Panc1 (cell line): ENCODE measurements at regions not wholly inside any gene's neighbourhood (a gene's known extent, or its start where the extent isn't known, plus 50 kb on each side); places are given as distances from the start of the nearest gene placed in this dataset.
"Not testable (repeated sequence)": the region's sequence is repeated elsewhere in the genome, so short reads cannot be mapped to it uniquely, and the experiment has no call there.

ENCODE experiments used
- ATAC-seq: fragments of 200-7000 bp; cut with Tn5 transposase; 2 replicates; pipeline ENCODE4 v1.9.1; 2020; ENCODE audit warnings: mild to moderate bottlenecking, moderate library complexity
- BruUV-seq: library from RNA; stranded (reverse); fragments of 400-500 nt; replicated peaks from 2 replicates; lab custom pipeline; 2021; lab: Mats Ljungman, UMichigan
- CTCF ChIA-PET: fragments of 300-600 bp; sonication (Branson Sonifier 250); formaldehyde crosslinking; loops from one replicate; lab custom pipeline; 2022; ENCODE audit warnings: antibody characterized with exemption; lab: Charles Lee
- POLR2A ChIA-PET: fragments of 300-600 bp; sonication (Branson Sonifier 250); formaldehyde crosslinking; loops from one replicate; lab custom pipeline; 2022; ENCODE audit warnings: antibody characterized with exemption; lab: Charles Lee
- DNase-seq: peaks from one replicate; pipeline ENCODE4 v3.0.0-alpha.2; 2010; ENCODE audit warnings: low read depth, low spot score
- H3K27ac ChIP-seq: 2 replicates; pipeline ENCODE4 v1.5.1; 2011; ENCODE audit warnings: mild to moderate bottlenecking, low read length, inconsistent platforms
- H3K27me3 ChIP-seq: fragments of 200-500 bp; sonication (Bioruptor generic); 2 replicates; pipeline ENCODE4 v1.6.0; 2014; ENCODE audit warnings: low read length, inconsistent platforms; ENCODE audit not compliant: control insufficient read depth, insufficient read depth
- H3K36me3 ChIP-seq: fragments of 200-500 bp; sonication (Bioruptor generic); 2 replicates; pipeline ENCODE4 v1.5.1; 2014; ENCODE audit warnings: inconsistent platforms, mild to moderate bottlenecking, low read length, moderate library complexity; ENCODE audit not compliant: control insufficient read depth, insufficient read depth
- H3K4me1 ChIP-seq: 2 replicates; pipeline ENCODE4 v1.5.1; 2011; ENCODE audit warnings: inconsistent platforms, mild to moderate bottlenecking, low read length, moderate library complexity; ENCODE audit not compliant: control insufficient read depth, insufficient read depth
- H3K4me3 ChIP-seq, 2 experiments: 2 replicates each; pipeline ENCODE4 v1.5.1; 2011 to 2012; ENCODE audit warnings: low read depth in 2 of 2, low read length in 2 of 2, mild to moderate bottlenecking in 2 of 2, inconsistent platforms in 1 of 2, moderate library complexity in 1 of 2
- H3K9me3 ChIP-seq: fragments of 200-500 bp; sonication (Bioruptor generic); 2 replicates; pipeline ENCODE4 v1.5.1; 2014; ENCODE audit warnings: low read depth, mild to moderate bottlenecking, inconsistent platforms, low read length, moderate library complexity; ENCODE audit not compliant: control insufficient read depth, insufficient read depth
- POLR2AphosphoS5 ChIP-seq: IDR thresholded peaks from 2 replicates; pipeline ENCODE4 v1.6.1; 2012; ENCODE audit warnings: mild to moderate bottlenecking, low read depth, low read length, moderate library complexity
- SIN3A ChIP-seq: IDR thresholded peaks from 2 replicates; pipeline ENCODE4 v1.6.1; 2012; ENCODE audit warnings: low read depth, mild to moderate bottlenecking, low read length, moderate library complexity, borderline replicate concordance; ENCODE audit not compliant: insufficient read depth
- TCF7L2 ChIP-seq: IDR thresholded peaks from 2 replicates; pipeline ENCODE4 v1.6.1; 2011; ENCODE audit warnings: mild to moderate bottlenecking, low read depth, low read length, inconsistent platforms
- in situ Hi-C: cut with HindIII; loops from 2 replicates; pipeline ENCODE4 v1.10.0; 2016; ENCODE audit warnings: low sequenced_read_pairs, low pct_unique_long_range_greater_than_20kb
- intact Hi-C: fragments of 100-400 bp; cut with micrococcal nuclease; formaldehyde crosslinking; loops from one replicate; pipeline ENCODE4 v1.10.0; 2022; ENCODE audit not compliant: unreplicated experiment
- TF ChIP-seq, protein P1 (sequence below): fragments of 450-650 bp; IDR thresholded peaks from 2 replicates; pipeline ENCODE4 v1.5.1; 2017; ENCODE audit warnings: mild to moderate bottlenecking
- TF ChIP-seq, protein P2 (sequence below), 2 experiments: IDR thresholded peaks; 2 replicates each; pipeline ENCODE4 v1.6.1; 2011 to 2012; ENCODE audit warnings: low read depth in 2 of 2, control low read depth in 1 of 2, low read length in 1 of 2, mild to moderate bottlenecking in 1 of 2, moderate library complexity in 1 of 2; ENCODE audit not compliant: insufficient read depth in 1 of 2

DNA sequence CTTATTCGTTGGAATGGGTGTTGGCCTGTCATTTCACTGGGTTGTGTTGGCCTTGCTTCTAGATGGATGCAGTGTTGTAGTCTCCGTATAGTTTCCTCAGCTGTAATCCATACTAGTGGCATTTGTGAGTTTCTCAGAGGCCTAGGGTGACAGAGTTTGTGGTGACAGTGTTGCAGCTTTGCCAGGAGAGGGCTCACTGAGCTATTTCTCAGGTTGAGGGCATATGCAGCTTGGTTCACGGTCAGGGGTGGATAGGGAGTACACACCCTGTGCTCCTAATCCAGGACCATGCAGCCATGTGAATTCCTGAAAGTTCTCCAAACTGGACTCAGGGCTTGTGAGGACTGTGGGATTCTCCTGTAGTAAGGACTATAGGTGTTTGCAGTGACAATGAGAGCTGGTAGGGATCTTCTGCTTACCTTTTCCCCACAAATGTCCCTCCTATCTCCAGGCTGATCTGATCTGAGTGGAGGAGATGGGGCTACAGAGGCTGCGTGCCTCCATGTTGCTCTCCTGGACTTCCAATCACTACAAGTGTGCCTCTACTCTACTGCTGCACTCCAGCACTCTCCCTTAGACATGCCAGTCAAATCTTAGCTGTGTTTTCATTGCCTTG lies 229.0 kb downstream of the STK31 start:
- intact Hi-C loops: no loop called here
- in situ Hi-C loops: no loop called here
- Histone ChIP-seq H3K4me3 (no peak overlapping the region), H3K36me3 (no peaks in the 10 kb centered on the region), H3K27ac (no peak overlapping the region), H3K27me3 (no peaks in the 10 kb centered on the region; the same call in 1 of the 2 replicates), H3K9me3 (no peaks in the 10 kb centered on the region), H3K4me1 (no peaks in the 10 kb centered on the region)
- ATAC-seq (peak; percentile 98), DNase-seq (peak; percentile 47)
- TF ChIP-seq SIN3A: no peak
- TF ChIP-seq, protein P1, sequence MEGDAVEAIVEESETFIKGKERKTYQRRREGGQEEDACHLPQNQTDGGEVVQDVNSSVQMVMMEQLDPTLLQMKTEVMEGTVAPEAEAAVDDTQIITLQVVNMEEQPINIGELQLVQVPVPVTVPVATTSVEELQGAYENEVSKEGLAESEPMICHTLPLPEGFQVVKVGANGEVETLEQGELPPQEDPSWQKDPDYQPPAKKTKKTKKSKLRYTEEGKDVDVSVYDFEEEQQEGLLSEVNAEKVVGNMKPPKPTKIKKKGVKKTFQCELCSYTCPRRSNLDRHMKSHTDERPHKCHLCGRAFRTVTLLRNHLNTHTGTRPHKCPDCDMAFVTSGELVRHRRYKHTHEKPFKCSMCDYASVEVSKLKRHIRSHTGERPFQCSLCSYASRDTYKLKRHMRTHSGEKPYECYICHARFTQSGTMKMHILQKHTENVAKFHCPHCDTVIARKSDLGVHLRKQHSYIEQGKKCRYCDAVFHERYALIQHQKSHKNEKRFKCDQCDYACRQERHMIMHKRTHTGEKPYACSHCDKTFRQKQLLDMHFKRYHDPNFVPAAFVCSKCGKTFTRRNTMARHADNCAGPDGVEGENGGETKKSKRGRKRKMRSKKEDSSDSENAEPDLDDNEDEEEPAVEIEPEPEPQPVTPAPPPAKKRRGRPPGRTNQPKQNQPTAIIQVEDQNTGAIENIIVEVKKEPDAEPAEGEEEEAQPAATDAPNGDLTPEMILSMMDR: peak; percentile 80
- TF ChIP-seq POLR2AphosphoS5: no peak
- no peak for TF ChIP-seq TCF7L2
- no TSS peak for BruUV-seq
- ChIA-PET CTCF (interaction anchor here (1.0 to 1.4 kb wide), 2 partner anchors 14 to 392 kb away, joined by 3 read pairs; no protein-coding TSS in a partner anchor), POLR2A (interaction anchor here (0.6 kb wide), 1 partner anchor 390 kb away, joined by 8 read pairs; no protein-coding TSS in a partner anchor)

DNA sequence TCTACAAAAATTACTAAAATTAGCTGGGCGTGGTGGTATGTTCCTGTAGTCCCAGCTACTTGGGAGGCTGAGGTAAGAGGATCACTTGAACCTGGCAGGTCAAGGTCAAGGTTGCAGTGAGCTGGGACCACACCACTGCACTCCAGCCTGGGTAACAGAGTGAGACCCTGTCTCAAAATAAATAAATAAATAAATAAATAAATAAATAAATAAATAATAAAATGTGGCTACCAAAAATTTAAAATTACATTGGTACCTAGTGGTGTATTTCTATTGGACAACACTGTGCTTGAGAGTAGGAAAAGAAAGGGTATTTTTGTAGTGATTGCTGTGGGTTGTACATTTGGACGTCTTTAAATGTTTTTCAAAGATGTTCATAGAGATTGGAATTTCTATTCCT lies 229.7 kb downstream of the STK31 start:
- H3K4me3 ChIP-seq, DNase-seq, intact Hi-C loops, BruUV-seq, H3K27me3 ChIP-seq, H3K4me1 ChIP-seq, in situ Hi-C loops, ATAC-seq, H3K9me3 ChIP-seq, H3K36me3 ChIP-seq, POLR2A ChIA-PET, H3K27ac ChIP-seq: not testable (repeated sequence)
- CTCF ChIA-PET: interaction anchor here (1.4 kb wide), 1 partner anchor 393 kb away, joined by 3 read pairs; no protein-coding TSS in a partner anchor

DNA sequence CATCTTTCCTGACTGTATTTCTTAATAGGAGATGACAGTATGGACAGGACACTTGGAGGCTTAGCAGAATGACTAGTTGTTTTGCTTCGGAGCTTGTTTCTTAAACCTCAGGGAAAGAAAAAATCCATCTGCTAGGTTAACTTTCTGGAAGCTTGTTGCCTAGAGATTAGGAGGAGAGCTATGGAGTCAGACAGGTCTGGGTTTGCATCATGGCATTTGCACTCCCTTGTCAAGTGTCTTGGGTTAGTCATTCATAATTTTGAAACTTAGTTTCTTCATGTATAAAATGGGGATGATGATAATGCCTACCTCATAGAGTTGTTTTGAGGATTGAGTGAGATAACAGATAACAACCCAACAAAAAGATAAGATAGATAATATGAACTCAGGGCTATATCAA lies 231.5 kb downstream of the STK31 start:
- H3K9me3 ChIP-seq: no peaks in the 10 kb centered on the region
- in situ Hi-C loops (no loop called here), intact Hi-C loops (no loop called here)
- ChIA-PET CTCF (no interaction called here), POLR2A (no interaction called here)
- ATAC-seq (no peak), DNase-seq (no peak)
- H3K27me3 ChIP-seq: no peaks in the 10 kb centered on the region; the same call in 1 of the 2 replicates
- TF ChIP-seq TCF7L2: no peak
- no peak for TF ChIP-seq SIN3A
- TF ChIP-seq, protein P1: no peak
- no peak for TF ChIP-seq POLR2AphosphoS5
- TF ChIP-seq, protein P2, sequence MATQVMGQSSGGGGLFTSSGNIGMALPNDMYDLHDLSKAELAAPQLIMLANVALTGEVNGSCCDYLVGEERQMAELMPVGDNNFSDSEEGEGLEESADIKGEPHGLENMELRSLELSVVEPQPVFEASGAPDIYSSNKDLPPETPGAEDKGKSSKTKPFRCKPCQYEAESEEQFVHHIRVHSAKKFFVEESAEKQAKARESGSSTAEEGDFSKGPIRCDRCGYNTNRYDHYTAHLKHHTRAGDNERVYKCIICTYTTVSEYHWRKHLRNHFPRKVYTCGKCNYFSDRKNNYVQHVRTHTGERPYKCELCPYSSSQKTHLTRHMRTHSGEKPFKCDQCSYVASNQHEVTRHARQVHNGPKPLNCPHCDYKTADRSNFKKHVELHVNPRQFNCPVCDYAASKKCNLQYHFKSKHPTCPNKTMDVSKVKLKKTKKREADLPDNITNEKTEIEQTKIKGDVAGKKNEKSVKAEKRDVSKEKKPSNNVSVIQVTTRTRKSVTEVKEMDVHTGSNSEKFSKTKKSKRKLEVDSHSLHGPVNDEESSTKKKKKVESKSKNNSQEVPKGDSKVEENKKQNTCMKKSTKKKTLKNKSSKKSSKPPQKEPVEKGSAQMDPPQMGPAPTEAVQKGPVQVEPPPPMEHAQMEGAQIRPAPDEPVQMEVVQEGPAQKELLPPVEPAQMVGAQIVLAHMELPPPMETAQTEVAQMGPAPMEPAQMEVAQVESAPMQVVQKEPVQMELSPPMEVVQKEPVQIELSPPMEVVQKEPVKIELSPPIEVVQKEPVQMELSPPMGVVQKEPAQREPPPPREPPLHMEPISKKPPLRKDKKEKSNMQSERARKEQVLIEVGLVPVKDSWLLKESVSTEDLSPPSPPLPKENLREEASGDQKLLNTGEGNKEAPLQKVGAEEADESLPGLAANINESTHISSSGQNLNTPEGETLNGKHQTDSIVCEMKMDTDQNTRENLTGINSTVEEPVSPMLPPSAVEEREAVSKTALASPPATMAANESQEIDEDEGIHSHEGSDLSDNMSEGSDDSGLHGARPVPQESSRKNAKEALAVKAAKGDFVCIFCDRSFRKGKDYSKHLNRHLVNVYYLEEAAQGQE (IDR thresholded peaks at IDR 0.05; ENCODE audit: insufficient read depth in 1 of 2, low read depth in 2 of 2, low read length in 1 of 2): no peak
- no peak overlapping the region for H3K4me3 ChIP-seq
- H3K27ac ChIP-seq: no peak overlapping the region
- no TSS peak for BruUV-seq
- H3K36me3 ChIP-seq: no peaks in the 10 kb centered on the region
- no peaks in the 10 kb centered on the region for H3K4me1 ChIP-seq
